GM23338 (cell line): ENCODE measurements at regions not wholly inside any gene's neighbourhood (a gene's known extent, or its start where the extent isn't known, plus 50 kb on each side); places are given as distances from the start of the nearest gene placed in this dataset.

ENCODE experiments used
- CREB1 ChIP-seq: fragments of 250-450 bp; sonication (Bioruptor Pico); IDR thresholded peaks from 2 replicates; pipeline ENCODE4 v1.5.0; 2020; ENCODE audit warnings: low read depth, mild to moderate bottlenecking, moderate library complexity
- CTCF ChIP-seq, 2 experiments: fragments of 200-600 bp in 1 of 2; sonication (generic) in 1 of 2; conservative IDR thresholded peaks; 2 replicates each; pipeline versions ENCODE4 v1.5.1 to v1.6.1; 2016 to 2017; ENCODE audit warnings: antibody characterized with exemption in 2 of 2, low read depth in 2 of 2, mild to moderate bottlenecking in 2 of 2, moderate library complexity in 1 of 2
- ETS1 ChIP-seq: IDR thresholded peaks from 2 replicates; pipeline ENCODE4 v1.6.1; 2016; ENCODE audit warnings: antibody characterized with exemption
- EZH2 ChIP-seq: fragments of 200-600 bp; sonication (generic); IDR thresholded peaks from one replicate; pipeline ENCODE4 v1.8.0; 2017; ENCODE audit warnings: antibody characterized with exemption, mild to moderate bottlenecking, low read depth; ENCODE audit not compliant: unreplicated experiment
- EZH2phosphoT487 ChIP-seq: fragments of 200-600 bp; sonication (generic); IDR thresholded peaks from one replicate; pipeline ENCODE4 v1.8.1; 2018; ENCODE audit warnings: antibody characterized with exemption; ENCODE audit not compliant: unreplicated experiment
- JUNB ChIP-seq: IDR thresholded peaks from one replicate; pipeline ENCODE4 v1.6.1; 2016; ENCODE audit warnings: antibody characterized with exemption; ENCODE audit not compliant: unreplicated experiment
- NANOG ChIP-seq: IDR thresholded peaks from 2 replicates; pipeline ENCODE4 v1.6.1; 2016; ENCODE audit warnings: antibody characterized with exemption, borderline replicate concordance
- POLR2AphosphoS5 ChIP-seq: IDR thresholded peaks from 2 replicates; pipeline ENCODE4 v1.6.1; 2016; ENCODE audit warnings: antibody characterized with exemption, low read depth
- REST ChIP-seq: IDR thresholded peaks from one replicate; pipeline ENCODE4 v1.6.1; 2018; ENCODE audit warnings: antibody characterized with exemption; ENCODE audit not compliant: unreplicated experiment
- ZNF114 ChIP-seq: fragments of 250-450 bp; sonication (Bioruptor Pico); IDR thresholded peaks from 2 replicates; pipeline ENCODE4 v1.5.0; 2020; ENCODE audit warnings: mild to moderate bottlenecking, moderate library complexity

GRCh38 chr10:128817636-128818035 lies 649.4 kb upstream of the MGMT start:
- no peak for TF ChIP-seq CTCF (conservative IDR thresholded peaks at IDR 0.05; ENCODE audit: low read depth in 2 of 2)
- TF ChIP-seq POLR2AphosphoS5, result no peak
- no peak for TF ChIP-seq REST
- TF ChIP-seq EZH2, result no peak
- TF ChIP-seq JUNB, result no peak
- no peak for TF ChIP-seq CREB1 (CRISPR knock-in tag)
- no peak for TF ChIP-seq NANOG
- no peak for TF ChIP-seq EZH2phosphoT487
- no peak for TF ChIP-seq ETS1
- no peak for TF ChIP-seq ZNF114
